ENCODE measurements at regions not wholly inside any gene's neighbourhood (a gene's known extent, or its start where the extent isn't known, plus 50 kb on each side); places are given as distances from the start of the nearest gene placed in this dataset.

GRCh38 chr4:36417146-36417545 is 135.7 kb downstream of the DTHD1 start (continued):
- no peak for TF ChIP-seq ZNF600 (tag by site-specific recombination; IDR thresholded peaks at IDR 0.05)

GRCh38 chr4:36420111-36420679 is 138.8 kb downstream of the DTHD1 start:
- CTCF ChIA-PET: no interaction called here

DNA sequence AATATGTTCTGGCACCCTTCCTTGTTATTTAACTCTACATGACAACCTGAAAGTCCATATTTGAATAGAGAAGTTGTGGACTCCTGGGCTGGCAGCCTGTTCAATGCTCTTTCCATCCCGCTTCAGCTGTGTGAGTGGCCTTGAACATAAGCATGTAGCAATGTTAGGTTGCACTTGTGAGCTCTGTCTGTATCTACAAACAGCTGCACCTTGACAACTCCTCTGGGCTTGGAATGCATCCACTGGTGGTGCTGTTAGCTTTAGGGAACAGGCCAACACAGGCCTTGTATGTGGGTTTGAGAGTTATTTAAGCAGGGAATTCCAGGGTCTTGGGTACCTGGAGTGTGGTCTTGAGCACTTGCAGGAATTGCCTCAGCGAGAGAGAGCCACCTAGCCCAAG is 141.2 kb downstream of the DTHD1 start:
- Histone ChIP-seq H3K27ac (ENCODE audit: extremely low read depth, low read depth, low read length) (no peak overlapping the region), H3K4me1 (ENCODE audit: control insufficient read depth, insufficient read depth, low read length) (no peaks in the 10 kb centered on the region), H3K4me3 (ENCODE audit: low read depth, low read length) (no peak overlapping the region), H3K9me3 (ENCODE audit: control insufficient read depth, insufficient read depth, low read depth, low read length) (no peaks in the 10 kb centered on the region), H3K36me3 (ENCODE audit: control insufficient read depth in 2 of 2, insufficient read depth in 1 of 2, low read length in 2 of 2) (no peaks in the 10 kb centered on the region)
- ChIA-PET POLR2A (no interaction called here), CTCF (interaction anchor here (0.6 kb wide), 1 partner anchor 23 kb away, joined by 3 read pairs; no protein-coding TSS in a partner anchor)
- TF ChIP-seq ZSCAN5A (tag by site-specific recombination; IDR thresholded peaks at IDR 0.05): no peak
- TF ChIP-seq ZNF837 (tag by site-specific recombination; IDR thresholded peaks at IDR 0.05): no peak
- TF ChIP-seq INSM2 (tag by site-specific recombination; IDR thresholded peaks at IDR 0.05): no peak

More at GRCh38 chr4:36420111-36420679, 138.8 kb downstream of the DTHD1 start:
- H3K9me3 ChIP-seq (ENCODE audit: control insufficient read depth, insufficient read depth, low read depth, low read length): no peaks in the 10 kb centered on the region
- H3K4me1 ChIP-seq (ENCODE audit: control insufficient read depth, insufficient read depth, low read length): no peaks in the 10 kb centered on the region
- POLR2A ChIA-PET: no interaction called here
- H3K27ac ChIP-seq (ENCODE audit: extremely low read depth, low read depth, low read length): no peak overlapping the region
- no peak for TF ChIP-seq ZNF426 (tag by site-specific recombination; IDR thresholded peaks at IDR 0.05)
- TF ChIP-seq SP7 (tag by site-specific recombination; IDR thresholded peaks at IDR 0.05): no peak
- TF ChIP-seq ZFHX2 (tag by site-specific recombination; conservative IDR thresholded peaks at IDR 0.05): no peak
- TF ChIP-seq ZNF416 (tag by site-specific recombination; IDR thresholded peaks at IDR 0.05): no peak
- no peak for TF ChIP-seq ZNF138 (tag by site-specific recombination; IDR thresholded peaks at IDR 0.05; ENCODE audit: borderline replicate concordance)
- no peak for TF ChIP-seq ZNF211 (tag by site-specific recombination; IDR thresholded peaks at IDR 0.05; ENCODE audit: low read depth)
- TF ChIP-seq ZNF169 (tag by site-specific recombination; IDR thresholded peaks at IDR 0.05): no peak
- TF ChIP-seq ZNF76 (tag by site-specific recombination; IDR thresholded peaks at IDR 0.05; ENCODE audit: borderline replicate concordance, low read depth): no peak
- TF ChIP-seq ZNF658 (tag by site-specific recombination; IDR thresholded peaks at IDR 0.05): no peak
- TF ChIP-seq REPIN1 (tag by site-specific recombination; IDR thresholded peaks at IDR 0.05; ENCODE audit: low read depth): no peak
- TF ChIP-seq, protein P1, sequence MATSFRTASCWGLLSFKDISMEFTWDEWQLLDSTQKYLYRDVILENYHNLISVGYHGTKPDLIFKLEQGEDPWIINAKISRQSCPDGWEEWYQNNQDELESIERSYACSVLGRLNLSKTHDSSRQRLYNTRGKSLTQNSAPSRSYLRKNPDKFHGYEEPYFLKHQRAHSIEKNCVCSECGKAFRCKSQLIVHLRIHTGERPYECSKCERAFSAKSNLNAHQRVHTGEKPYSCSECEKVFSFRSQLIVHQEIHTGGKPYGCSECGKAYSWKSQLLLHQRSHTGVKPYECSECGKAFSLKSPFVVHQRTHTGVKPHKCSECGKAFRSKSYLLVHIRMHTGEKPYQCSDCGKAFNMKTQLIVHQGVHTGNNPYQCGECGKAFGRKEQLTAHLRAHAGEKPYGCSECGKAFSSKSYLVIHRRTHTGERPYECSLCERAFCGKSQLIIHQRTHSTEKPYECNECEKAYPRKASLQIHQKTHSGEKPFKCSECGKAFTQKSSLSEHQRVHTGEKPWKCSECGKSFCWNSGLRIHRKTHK (tag by site-specific recombination; IDR thresholded peaks at IDR 0.05): no peak
- TF ChIP-seq ZNF341 (tag by site-specific recombination; IDR thresholded peaks at IDR 0.05; ENCODE audit: low read depth): no peak
- TF ChIP-seq INSM2 (tag by site-specific recombination; IDR thresholded peaks at IDR 0.05): no peak
- no peak for TF ChIP-seq ZBTB7A (tag by site-specific recombination; IDR thresholded peaks at IDR 0.05; ENCODE audit: low read depth)
- no peaks in the 10 kb centered on the region for H3K36me3 ChIP-seq (ENCODE audit: control insufficient read depth in 2 of 2, insufficient read depth in 1 of 2, low read length in 2 of 2)
- no peak overlapping the region for H3K4me3 ChIP-seq (ENCODE audit: low read depth, low read length)

Measured in HEK293 (cell line).